KG1 (cell line): ENCODE measurements at regions not wholly inside any gene's neighbourhood (a gene's known extent, or its start where the extent isn't known, plus 50 kb on each side); places are given as distances from the start of the nearest gene placed in this dataset.

Experiments
- DNase-seq: peaks from one replicate; lab custom pipeline; 2025; lab: John Stamatoyannopoulos, UW

- no peak for DNase-seq
Measured at GRCh38 chr9:89793551-89793950, 188.7 kb downstream of the GADD45G start.

GRCh38 chr9:89794918-89795317 is 190.1 kb downstream of the GADD45G start:
- no peak for DNase-seq

- no peak for DNase-seq
Measured at GRCh38 chr9:89795538-89796195, 190.9 kb downstream of the GADD45G start.

- DNase-seq = no peak
Measured at GRCh38 chr9:89796606-89797005, 191.8 kb downstream of the GADD45G start.

GRCh38 chr9:89797255-89797654 is 192.4 kb downstream of the GADD45G start:
- DNase-seq = no peak

- no peak for DNase-seq
Measured at GRCh38 chr9:89797937-89798455, 193.2 kb downstream of the GADD45G start.

- no peak for DNase-seq
Measured at GRCh38 chr9:89798547-89799120, 193.8 kb downstream of the GADD45G start.

- DNase-seq = no peak
Measured at GRCh38 chr9:89799221-89799620, 194.4 kb downstream of the GADD45G start.

GRCh38 chr9:89799766-89800165 is 195.0 kb downstream of the GADD45G start:
- DNase-seq = no peak

- DNase-seq = no peak
Measured at GRCh38 chr9:89801341-89801740, 196.5 kb downstream of the GADD45G start.

GRCh38 chr9:89801742-89802670 is 197.2 kb downstream of the GADD45G start:
- DNase-seq = no peak

GRCh38 chr9:89802781-89803355 is 198.1 kb downstream of the GADD45G start:
- no peak for DNase-seq

GRCh38 chr9:89803403-89803802 is 198.6 kb downstream of the GADD45G start:
- no peak for DNase-seq

- DNase-seq = no peak
Measured at GRCh38 chr9:89804766-89805531, 200.1 kb downstream of the GADD45G start.

- no peak for DNase-seq
Measured at GRCh38 chr9:89805571-89806292, 200.9 kb downstream of the GADD45G start.

GRCh38 chr9:89806371-89807100 is 201.7 kb downstream of the GADD45G start:
- no peak for DNase-seq

GRCh38 chr9:89807101-89807395 is 202.2 kb downstream of the GADD45G start:
- DNase-seq = no peak

- no peak for DNase-seq
Measured at GRCh38 chr9:89807682-89808075, 202.9 kb downstream of the GADD45G start.

- DNase-seq = peak; percentile 20
Measured at GRCh38 chr9:89808076-89808755, 203.4 kb downstream of the GADD45G start.

- DNase-seq = no peak
Measured at GRCh38 chr9:89808756-89809181, 204.0 kb downstream of the GADD45G start.
